GM12874 (cell line): ENCODE measurements at regions not wholly inside any gene's neighbourhood (a gene's known extent, or its start where the extent isn't known, plus 50 kb on each side); places are given as distances from the start of the nearest gene placed in this dataset.

ENCODE experiments used
- TF ChIP-seq, protein P1 (sequence below): IDR thresholded peaks from 2 replicates; pipeline ENCODE4 v1.5.1; 2011; ENCODE audit warnings: low read depth, mild to moderate bottlenecking, control low read depth, low read length, moderate library complexity; ENCODE audit not compliant: insufficient read depth

DNA sequence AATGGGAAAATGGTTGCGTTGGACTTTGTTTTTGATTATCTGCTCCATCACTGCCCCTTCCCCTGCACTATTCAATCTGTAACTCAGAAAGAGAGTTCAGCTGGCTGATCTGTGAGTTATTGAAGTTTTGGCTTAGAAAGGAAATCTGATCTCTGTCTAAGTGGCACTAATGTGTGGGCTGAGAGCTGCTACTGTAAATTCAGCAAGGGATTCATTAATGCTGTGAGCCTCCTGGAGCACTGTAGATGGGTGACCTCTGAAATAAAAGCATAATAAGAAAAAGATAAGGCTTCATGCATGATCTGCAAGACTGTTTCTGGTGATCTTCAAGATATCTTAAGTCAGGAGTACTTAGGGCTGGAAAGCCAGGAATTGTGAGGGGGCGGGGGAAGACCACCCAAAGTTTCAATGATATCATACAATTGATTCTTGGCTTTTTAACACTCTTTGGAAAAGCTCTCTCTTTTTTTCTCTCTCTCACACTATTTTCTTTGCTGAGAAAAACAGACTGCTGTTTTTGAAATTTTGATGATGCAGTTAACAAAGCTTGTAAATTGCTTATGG is 101.1 kb downstream of the C12orf75 start:
- TF ChIP-seq, protein P1, sequence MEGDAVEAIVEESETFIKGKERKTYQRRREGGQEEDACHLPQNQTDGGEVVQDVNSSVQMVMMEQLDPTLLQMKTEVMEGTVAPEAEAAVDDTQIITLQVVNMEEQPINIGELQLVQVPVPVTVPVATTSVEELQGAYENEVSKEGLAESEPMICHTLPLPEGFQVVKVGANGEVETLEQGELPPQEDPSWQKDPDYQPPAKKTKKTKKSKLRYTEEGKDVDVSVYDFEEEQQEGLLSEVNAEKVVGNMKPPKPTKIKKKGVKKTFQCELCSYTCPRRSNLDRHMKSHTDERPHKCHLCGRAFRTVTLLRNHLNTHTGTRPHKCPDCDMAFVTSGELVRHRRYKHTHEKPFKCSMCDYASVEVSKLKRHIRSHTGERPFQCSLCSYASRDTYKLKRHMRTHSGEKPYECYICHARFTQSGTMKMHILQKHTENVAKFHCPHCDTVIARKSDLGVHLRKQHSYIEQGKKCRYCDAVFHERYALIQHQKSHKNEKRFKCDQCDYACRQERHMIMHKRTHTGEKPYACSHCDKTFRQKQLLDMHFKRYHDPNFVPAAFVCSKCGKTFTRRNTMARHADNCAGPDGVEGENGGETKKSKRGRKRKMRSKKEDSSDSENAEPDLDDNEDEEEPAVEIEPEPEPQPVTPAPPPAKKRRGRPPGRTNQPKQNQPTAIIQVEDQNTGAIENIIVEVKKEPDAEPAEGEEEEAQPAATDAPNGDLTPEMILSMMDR, result no peak

DNA sequence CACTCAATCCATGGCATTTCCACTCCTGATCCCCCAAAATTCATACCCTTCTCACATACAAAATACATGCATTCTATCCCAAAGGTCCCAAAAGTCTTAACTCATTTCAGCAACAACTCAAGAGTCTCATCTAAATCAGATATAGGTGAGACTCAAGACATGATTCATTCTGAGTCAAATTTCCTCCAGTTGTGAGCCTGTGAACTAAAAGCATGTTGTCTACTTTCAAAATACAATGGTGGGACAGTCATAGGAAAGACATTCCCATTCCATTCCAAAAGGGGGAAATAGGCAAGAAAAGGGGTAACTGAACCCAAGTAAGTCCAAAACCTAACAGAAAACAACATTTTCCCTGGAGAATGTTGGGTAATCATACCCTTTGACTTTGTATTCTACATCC is 103.3 kb downstream of the C12orf75 start:
- TF ChIP-seq, protein P1, result no peak

- TF ChIP-seq, protein P1, result no peak
Observed at GRCh38 chr12:105436636-105437035, 106.1 kb downstream of the C12orf75 start.

DNA sequence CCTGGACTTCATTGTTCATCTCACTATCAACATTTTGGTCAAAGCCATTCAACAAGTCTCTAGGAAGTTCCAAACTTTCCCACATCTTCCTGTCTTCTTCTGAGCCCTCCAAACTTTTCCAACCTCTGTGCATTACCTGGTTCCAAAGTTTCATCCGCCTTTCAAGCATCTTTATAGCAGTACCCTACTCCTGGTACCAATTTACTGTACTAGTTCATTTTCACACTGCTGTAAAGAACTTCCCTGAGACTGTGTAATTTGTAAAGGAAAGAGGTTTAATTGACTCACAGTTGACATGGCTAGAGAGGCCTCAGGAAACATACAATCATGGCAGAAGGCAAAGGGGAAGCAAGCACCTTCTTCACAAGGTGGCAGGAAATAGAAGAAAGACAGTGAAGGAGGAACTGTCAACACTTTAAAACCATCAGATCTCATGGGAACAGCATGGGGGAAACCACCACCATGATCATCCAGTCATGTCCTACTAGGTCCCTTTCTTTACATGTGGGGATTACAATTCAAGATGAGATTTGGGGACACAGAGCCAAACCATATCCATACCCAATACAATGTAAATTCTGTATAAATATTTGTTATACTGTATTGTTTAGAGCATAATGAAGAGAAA is 109.7 kb downstream of the C12orf75 start:
- TF ChIP-seq, protein P1, result no peak

- TF ChIP-seq, protein P1, result no peak
Observed at GRCh38 chr12:105443802-105444652, 113.5 kb downstream of the C12orf75 start.

- TF ChIP-seq, protein P1, result no peak
Observed at GRCh38 chr12:105444653-105445102, 114.2 kb downstream of the C12orf75 start.

- TF ChIP-seq, protein P1, result no peak
Observed at GRCh38 chr12:105445249-105445648, 114.8 kb downstream of the C12orf75 start.
